GM18517 (cell line): ENCODE measurements at regions not wholly inside any gene's neighbourhood (a gene's known extent, or its start where the extent isn't known, plus 50 kb on each side); places are given as distances from the start of the nearest gene placed in this dataset.

ENCODE experiments used
- ATAC-seq: cut with Tn5 transposase; IDR thresholded peaks from one replicate; pipeline ENCODE4 v1.9.1; 2021; ENCODE audit warnings: mild to moderate bottlenecking, moderate library complexity; ENCODE audit not compliant: unreplicated experiment

GRCh38 chr1:101290922-101291561, 54.2 kb downstream of the S1PR1 start:
- no peak for ATAC-seq

- ATAC-seq: peak; percentile 41
Measured at GRCh38 chr1:101291562-101292380, 55.0 kb downstream of the S1PR1 start.

GRCh38 chr1:101293461-101294051, 56.7 kb downstream of the S1PR1 start:
- ATAC-seq: peak; percentile 45

GRCh38 chr1:101295209-101295608, 58.4 kb downstream of the S1PR1 start:
- ATAC-seq: no peak

- no peak for ATAC-seq
Measured at GRCh38 chr1:101298663-101299062, 61.8 kb downstream of the S1PR1 start.

- no peak for ATAC-seq
Measured at GRCh38 chr1:101299141-101299540, 62.3 kb downstream of the S1PR1 start.

- ATAC-seq: no peak
Measured at GRCh38 chr1:101299710-101300109, 62.9 kb downstream of the S1PR1 start.

- no peak for ATAC-seq
Measured at GRCh38 chr1:101300916-101301315, 64.1 kb downstream of the S1PR1 start.

GRCh38 chr1:101301446-101302057, 64.7 kb downstream of the S1PR1 start:
- ATAC-seq: no peak

- ATAC-seq: no peak
Measured at GRCh38 chr1:101302831-101303511, 66.2 kb downstream of the S1PR1 start.

- ATAC-seq: no peak
Measured at GRCh38 chr1:101307985-101308689, 71.3 kb downstream of the S1PR1 start.

- no peak for ATAC-seq
Measured at GRCh38 chr1:101308935-101309333, 72.1 kb downstream of the S1PR1 start.

- peak; percentile 48 for ATAC-seq
Measured at GRCh38 chr1:101309334-101310311, 72.8 kb downstream of the S1PR1 start.

- no peak for ATAC-seq
Measured at GRCh38 chr1:101310506-101310905, 73.7 kb downstream of the S1PR1 start.

- ATAC-seq: no peak
Measured at GRCh38 chr1:101311146-101311920, 74.5 kb downstream of the S1PR1 start.

- ATAC-seq: peak; percentile 37
Measured at GRCh38 chr1:101312147-101312546, 75.3 kb downstream of the S1PR1 start.

GRCh38 chr1:101313356-101313755, 76.5 kb downstream of the S1PR1 start:
- ATAC-seq: no peak

GRCh38 chr1:101314244-101314643, 77.4 kb downstream of the S1PR1 start:
- ATAC-seq: no peak
